B cell (primary cell): ENCODE measurements at regions not wholly inside any gene's neighbourhood (a gene's known extent, or its start where the extent isn't known, plus 50 kb on each side); places are given as distances from the start of the nearest gene placed in this dataset.

Source experiments
- CTCF ChIP-seq: fragments of 200-600 bp; IDR thresholded peaks from one replicate; pipeline ENCODE4 v1.8.0; 2022; ENCODE audit warnings: antibody characterized with exemption, mild to moderate bottlenecking
- EZH2 ChIP-seq: IDR thresholded peaks from 2 replicates; pipeline ENCODE4 v1.6.1; 2012; ENCODE audit warnings: borderline replicate concordance, low read depth, mild to moderate bottlenecking, moderate library complexity, low read length; ENCODE audit not compliant: insufficient read depth, poor library complexity, severe bottlenecking

GRCh38 chr5:116861666-116862065, 287.0 kb upstream of the SEMA6A start:
- TF ChIP-seq CTCF (no peak), EZH2 (no peak)
